Colonic mucosa (tissue), 4 donors: ENCODE measurements at regions not wholly inside any gene's neighbourhood (a gene's known extent, or its start where the extent isn't known, plus 50 kb on each side); places are given as distances from the start of the nearest gene placed in this dataset.

Experiments
- DNase-seq: peaks from one replicate; pipeline ENCODE4 v3.0.0-alpha.2; 2020
- H3K27ac ChIP-seq: fragments of 200-600 bp; one replicate; pipeline ENCODE4 v1.8.0; 2021
- H3K27me3 ChIP-seq: fragments of 200-600 bp; one replicate; pipeline ENCODE4 v1.8.0; 2021
- H3K36me3 ChIP-seq: fragments of 200-600 bp; one replicate; pipeline ENCODE4 v1.8.0; 2021
- H3K4me1 ChIP-seq: fragments of 200-600 bp; one replicate; pipeline ENCODE4 v1.8.0; 2021; ENCODE audit warnings: mild to moderate bottlenecking
- H3K4me3 ChIP-seq: fragments of 200-600 bp; one replicate; pipeline ENCODE4 v1.8.0; 2021
- H3K9ac ChIP-seq, 2 donors: one replicate each; pipeline ENCODE4 v1.7.0; 2013; ENCODE audit warnings: control low read depth in 2 of 2, low read depth in 2 of 2, low read length in 2 of 2
- H3K9me3 ChIP-seq: fragments of 200-600 bp; one replicate; pipeline ENCODE4 v1.8.0; 2021
- CTCF ChIP-seq: fragments of 200-600 bp; IDR thresholded peaks from one replicate; pipeline ENCODE4 v1.8.0; 2022; ENCODE audit warnings: antibody characterized with exemption, mild to moderate bottlenecking
- intact Hi-C: fragments of 100-400 bp; cut with DNase I; formaldehyde crosslinking; loops from one replicate; pipeline ENCODE4 v1.14.1; 2022
- donor health status: healthy.
- donor health status: DM: no; HTN: no; CAD: no.
- donor health status: DM: no; HTN: no; CAD: no.

GRCh38 chr1:181352695-181353094 lies 130.6 kb upstream of the CACNA1E start:
- Histone ChIP-seq H3K9me3 (no peaks in the 10 kb centered on the region), H3K27me3 (no peaks in the 10 kb centered on the region), H3K9ac (no peak overlapping the region), H3K4me1 (no peaks in the 10 kb centered on the region), H3K4me3 (no peak overlapping the region), H3K36me3 (no peaks in the 10 kb centered on the region), H3K27ac (no peak overlapping the region)
- DNase-seq = no peak
- intact Hi-C loops = no loop called here
- TF ChIP-seq CTCF = no peak

GRCh38 chr1:181353526-181353925 lies 129.8 kb upstream of the CACNA1E start:
- Histone ChIP-seq H3K4me1 (no peaks in the 10 kb centered on the region), H3K4me3 (no peak overlapping the region), H3K9ac (no peak overlapping the region), H3K27ac (no peak overlapping the region), H3K36me3 (no peaks in the 10 kb centered on the region), H3K27me3 (no peaks in the 10 kb centered on the region), H3K9me3 (no peaks in the 10 kb centered on the region)
- TF ChIP-seq CTCF = no peak
- no peak for DNase-seq
- intact Hi-C loops = no loop called here

GRCh38 chr1:181354865-181355264 lies 128.5 kb upstream of the CACNA1E start:
- no peak for TF ChIP-seq CTCF
- Histone ChIP-seq H3K27ac (no peak overlapping the region), H3K27me3 (no peaks in the 10 kb centered on the region), H3K4me1 (no peaks in the 10 kb centered on the region), H3K4me3 (no peak overlapping the region), H3K9ac (no peak overlapping the region), H3K36me3 (no peaks in the 10 kb centered on the region), H3K9me3 (no peaks in the 10 kb centered on the region)
- intact Hi-C loops = no loop called here
- no peak for DNase-seq

- H3K36me3 ChIP-seq = no peaks in the 10 kb centered on the region
Measured at GRCh38 chr1:181356505-181357340, 126.6 kb upstream of the CACNA1E start.

GRCh38 chr1:181359012-181359411 lies 124.3 kb upstream of the CACNA1E start:
- no peaks in the 10 kb centered on the region for H3K36me3 ChIP-seq
- TF ChIP-seq CTCF = no peak
- intact Hi-C loops = no loop called here
- H3K4me3 ChIP-seq = no peak overlapping the region
- no peak overlapping the region for H3K9ac ChIP-seq
- no peaks in the 10 kb centered on the region for H3K4me1 ChIP-seq
- DNase-seq = no peak
- no peaks in the 10 kb centered on the region for H3K9me3 ChIP-seq
- H3K27me3 ChIP-seq = no peaks in the 10 kb centered on the region
- no peak overlapping the region for H3K27ac ChIP-seq

More at GRCh38 chr1:181356505-181357340, 126.6 kb upstream of the CACNA1E start:
- no peak for TF ChIP-seq CTCF
- no peak overlapping the region for H3K4me3 ChIP-seq
- no peak for DNase-seq
- no peaks in the 10 kb centered on the region for H3K9me3 ChIP-seq
- no peak overlapping the region for H3K27ac ChIP-seq
- intact Hi-C loops = no loop called here
- no peak overlapping the region for H3K9ac ChIP-seq
- H3K4me1 ChIP-seq = no peaks in the 10 kb centered on the region
- no peaks in the 10 kb centered on the region for H3K27me3 ChIP-seq
